HCT116 (cell line): ENCODE measurements at regions not wholly inside any gene's neighbourhood (a gene's known extent, or its start where the extent isn't known, plus 50 kb on each side); places are given as distances from the start of the nearest gene placed in this dataset.

Source experiments
- ATAC-seq: fragments of 200-7000 bp; cut with Tn5 transposase; 2 replicates; pipeline ENCODE4 v1.9.1; 2020; ENCODE audit warnings: mild to moderate bottlenecking, moderate library complexity
- BruUV-seq: library from RNA; stranded (reverse); fragments of 400-500 nt; replicated peaks from 2 replicates; lab custom pipeline; 2021; lab: Mats Ljungman, UMichigan
- CTCF ChIA-PET: fragments of 300-600 bp; sonication (Branson Sonifier 250); formaldehyde crosslinking; loops from one replicate; lab custom pipeline; 2021; ENCODE audit warnings: antibody characterized with exemption; lab: Charles Lee
- POLR2A ChIA-PET: fragments of 300-600, 350-600 bp; sonication (Branson Sonifier 250); formaldehyde crosslinking; loops from one replicate; lab custom pipeline; 2021; ENCODE audit warnings: antibody characterized with exemption; lab: Charles Lee
- RAD21 ChIA-PET, 2 experiments: fragments of 300-600 bp; sonication (Branson Sonifier 250); formaldehyde crosslinking; loops; one replicate each; lab custom pipeline; 2023; ENCODE audit warnings: low total read pairs in 2 of 2; ENCODE audit not compliant: uncharacterized antibody in 2 of 2, unreplicated experiment in 2 of 2, low non-redundant PET in 1 of 2; lab: Charles Lee
- DNase-seq: peaks from one replicate; pipeline ENCODE4 v3.0.0-alpha.2; 2010; ENCODE audit warnings: low read depth, low spot score
- H2AFZ ChIP-seq: fragments of 200-600 bp; shearing (Covaris generic), sonication (generic); 2 replicates; pipeline ENCODE4 v1.6.1; 2017; ENCODE audit warnings: low read depth, mixed run types, mixed read lengths, antibody characterized with exemption, low read length; ENCODE audit not compliant: poor library complexity, severe bottlenecking
- H3K27ac ChIP-seq: 2 replicates; pipeline ENCODE4 v1.5.1; 2012; ENCODE audit warnings: low read depth, low read length
- H3K27me3 ChIP-seq: fragments of 200-600 bp; sonication (generic); 2 replicates; pipeline ENCODE4 v1.6.1; 2016; ENCODE audit warnings: mixed run types, low read length, mixed read lengths; ENCODE audit not compliant: insufficient read depth
- H3K36me3 ChIP-seq, 2 experiments: fragments of 200-500 bp in 1 of 2; fragments of 200-600 bp in 1 of 2; sonication (Bioruptor generic) in 1 of 2; sonication (generic) in 1 of 2; 2 replicates each; pipeline versions ENCODE4 v1.5.1 to v1.6.1; 2014 to 2016; ENCODE audit warnings: low read length in 2 of 2, inconsistent platforms in 1 of 2, mixed read lengths in 1 of 2, mixed run types in 1 of 2; ENCODE audit not compliant: insufficient read depth in 2 of 2, control insufficient read depth in 1 of 2
- H3K4me1 ChIP-seq, 2 experiments: fragments of 200-600 bp in 1 of 2; sonication (generic) in 1 of 2; 2 replicates each; pipeline versions ENCODE4 v1.5.1 to v1.6.1; 2012 to 2017; ENCODE audit warnings: low read length in 2 of 2, inconsistent platforms in 1 of 2, mild to moderate bottlenecking in 1 of 2, mixed read lengths in 1 of 2, mixed run types in 1 of 2, moderate library complexity in 1 of 2; ENCODE audit not compliant: insufficient read depth in 2 of 2, control insufficient read depth in 1 of 2
- H3K4me2 ChIP-seq: fragments of 200-600 bp; sonication (generic); 2 replicates; pipeline ENCODE4 v1.6.1; 2017; ENCODE audit warnings: mixed run types, low read length, mixed read lengths
- H3K4me3 ChIP-seq, 2 experiments: fragments of 200-600 bp in 1 of 2; sonication (generic) in 1 of 2; replicated peaks in 1 of 2; 2 replicates each; pipeline ENCODE4 v1.5.1; 2011 to 2016; ENCODE audit warnings: low read length in 2 of 2, control low read depth in 1 of 2, low read depth in 1 of 2, mild to moderate bottlenecking in 1 of 2, mixed read lengths in 1 of 2, mixed run types in 1 of 2
- H3K79me2 ChIP-seq: fragments of 200-600 bp; sonication (generic); 2 replicates; pipeline ENCODE4 v1.6.1; 2017; ENCODE audit warnings: mild to moderate bottlenecking, mixed run types, low read length, moderate library complexity, mixed read lengths; ENCODE audit not compliant: insufficient read depth
- H3K9ac ChIP-seq: fragments of 200-600 bp; sonication (generic); 2 replicates; pipeline ENCODE4 v1.6.1; 2016; ENCODE audit warnings: low read length, mixed read lengths
- H3K9me2 ChIP-seq: fragments of 200-600 bp; sonication (generic), shearing (Covaris generic); 2 replicates; pipeline ENCODE4 v1.6.1; 2017; ENCODE audit warnings: mixed run types, mild to moderate bottlenecking, moderate library complexity; ENCODE audit not compliant: insufficient read depth
- H3K9me3 ChIP-seq, 2 experiments: fragments of 200-500 bp in 1 of 2; fragments of 200-600 bp in 1 of 2; sonication (Bioruptor generic) in 1 of 2; sonication (generic) in 1 of 2; 2 replicates each; pipeline ENCODE4 v1.6.1; 2014 to 2017; ENCODE audit warnings: low read length in 2 of 2, mixed read lengths in 2 of 2, inconsistent platforms in 1 of 2, low read depth in 1 of 2, mild to moderate bottlenecking in 1 of 2, mixed run types in 1 of 2, moderate library complexity in 1 of 2; ENCODE audit not compliant: control insufficient read depth in 1 of 2, insufficient read depth in 1 of 2
- H4K20me1 ChIP-seq: fragments of 200-600 bp; sonication (generic), shearing (Covaris generic); 2 replicates; pipeline ENCODE4 v1.6.1; 2017; ENCODE audit warnings: mixed run types, mild to moderate bottlenecking, moderate library complexity; ENCODE audit not compliant: insufficient read depth
- CBX3 ChIP-seq: IDR thresholded peaks from 2 replicates; pipeline ENCODE4 v1.6.1; 2012; ENCODE audit warnings: low read depth
- ELF1 ChIP-seq: IDR thresholded peaks from 2 replicates; pipeline ENCODE4 v1.6.1; 2012; ENCODE audit warnings: low read depth, borderline replicate concordance
- EZH2 ChIP-seq: fragments of 200-600 bp; sonication (generic); IDR thresholded peaks from 2 replicates; pipeline ENCODE4 v1.6.1; 2017; ENCODE audit warnings: antibody characterized with exemption, mixed run types
- JUND ChIP-seq: IDR thresholded peaks from 2 replicates; pipeline ENCODE4 v1.6.1; 2012
- REST ChIP-seq: IDR thresholded peaks from 2 replicates; pipeline ENCODE4 v1.6.1; 2012; ENCODE audit warnings: low read depth
- SP1 ChIP-seq: IDR thresholded peaks from 2 replicates; pipeline ENCODE4 v1.6.1; 2012; ENCODE audit warnings: low read depth
- ZBTB33 ChIP-seq: IDR thresholded peaks from 2 replicates; pipeline ENCODE4 v1.6.1; 2011; ENCODE audit warnings: mild to moderate bottlenecking, low read length, moderate library complexity; ENCODE audit not compliant: insufficient replicate concordance; ENCODE audit errors: extremely low read depth
- intact Hi-C: fragments of 100-400 bp; cut with micrococcal nuclease; formaldehyde crosslinking; loops from 2 replicates; pipeline ENCODE4 v1.10.0; 2022

GRCh38 chr1:221327954-221328353, 413.9 kb downstream of the DUSP10 start:
- H3K9me3 ChIP-seq: no peaks in the 10 kb centered on the region
- H3K4me3 ChIP-seq: no peak overlapping the region
- intact Hi-C loops: no loop called here
- CTCF ChIA-PET: no interaction called here
- H3K27me3 ChIP-seq: no peaks in the 10 kb centered on the region
- no peak overlapping the region for H2AFZ ChIP-seq
- H4K20me1 ChIP-seq: no peaks in the 10 kb centered on the region
- H3K9me2 ChIP-seq: no peaks in the 10 kb centered on the region
- DNase-seq: no peak
- no TSS peak for BruUV-seq
- no peak overlapping the region for H3K4me2 ChIP-seq
- H3K27ac ChIP-seq: no peak overlapping the region
- no peak overlapping the region for H3K9ac ChIP-seq
- no peak for ATAC-seq
- TF ChIP-seq SP1 (no peak), ELF1 (no peak), JUND (no peak), ZBTB33 (no peak), CBX3 (no peak), EZH2 (no peak), REST (no peak)
- TF ChIP-seq, all 23 proteins: peak for 0
- Histone ChIP-seq H3K4me1 (no peaks in the 10 kb centered on the region), H3K79me2 (no peaks in the 10 kb centered on the region), H3K36me3 (no peaks in the 10 kb centered on the region)
- POLR2A ChIA-PET: no interaction called here
- RAD21 ChIA-PET: no interaction called here
